Naive thymus-derived CD4-positive, alpha-beta T cell (primary cell): ENCODE measurements at regions not wholly inside any gene's neighbourhood (a gene's known extent, or its start where the extent isn't known, plus 50 kb on each side); places are given as distances from the start of the nearest gene placed in this dataset.

Experiments
- ATAC-seq: fragments of 150-1000 bp; cut with Tn5 transposase; 2 replicates; pipeline ENCODE4 v1.10.0; 2021; ENCODE audit warnings: mild to moderate bottlenecking, moderate library complexity
- CTCF ChIA-PET: fragments of 350-600 bp; sonication (Branson Sonifier 250); formaldehyde crosslinking; loops from one replicate; lab custom pipeline; 2021; ENCODE audit warnings: antibody characterized with exemption; lab: Charles Lee
- POLR2A ChIA-PET: fragments of 350-600 bp; sonication (Branson Sonifier 250); formaldehyde crosslinking; loops from one replicate; lab custom pipeline; 2021; ENCODE audit warnings: antibody characterized with exemption, inconsistent platforms; lab: Charles Lee
- DNase-seq, 9 donors: peaks; one replicate each; pipeline versions ENCODE4 v3.0.0 to v3.0.0-alpha.2; 2020 to 2022; ENCODE audit warnings: mixed read lengths in 1 of 9
- H3K27ac ChIP-seq: one replicate; pipeline ENCODE4 v1.7.0; 2013; ENCODE audit warnings: mild to moderate bottlenecking, low read depth, low read length, moderate library complexity
- H3K27me3 ChIP-seq, 2 donors: one replicate each; pipeline ENCODE4 v1.7.0; 2013; ENCODE audit warnings: low read length in 2 of 2, mild to moderate bottlenecking in 2 of 2, moderate library complexity in 2 of 2; ENCODE audit not compliant: control insufficient read depth in 2 of 2, insufficient read depth in 2 of 2
- H3K36me3 ChIP-seq, 3 experiments: 1 replicate in 2 of 3; 2 replicates in 1 of 3; pipeline ENCODE4 v1.7.0; 2013; ENCODE audit warnings: low read length in 3 of 3, mild to moderate bottlenecking in 3 of 3, moderate library complexity in 1 of 3; ENCODE audit not compliant: insufficient read depth in 3 of 3, control insufficient read depth in 2 of 3
- H3K4me1 ChIP-seq, 2 donors: one replicate each; pipeline ENCODE4 v1.7.0; 2013; ENCODE audit warnings: low read length in 2 of 2, mild to moderate bottlenecking in 2 of 2, moderate library complexity in 1 of 2; ENCODE audit not compliant: control insufficient read depth in 2 of 2, insufficient read depth in 2 of 2
- H3K4me3 ChIP-seq: 2 replicates; pipeline ENCODE4 v1.7.0; 2013; ENCODE audit warnings: mild to moderate bottlenecking, low read length
- H3K9me3 ChIP-seq, 3 experiments: 1 replicate in 2 of 3; 2 replicates in 1 of 3; pipeline ENCODE4 v1.7.0; 2013; ENCODE audit warnings: low read length in 3 of 3; ENCODE audit not compliant: control insufficient read depth in 2 of 3
- H3K27ac Mint-ChIP-seq, 9 donors: one replicate each; pipeline ENCODE4 v1.8.0; 2020 to 2022; ENCODE audit warnings: mixed read lengths in 9 of 9, mild to moderate bottlenecking in 8 of 9, moderate library complexity in 5 of 9, inconsistent platforms in 2 of 9
- H3K27me3 Mint-ChIP-seq, 5 donors: one replicate each; pipeline ENCODE4 v1.8.0; 2021 to 2022; ENCODE audit warnings: mixed read lengths in 5 of 5, mild to moderate bottlenecking in 1 of 5
- H3K36me3 Mint-ChIP-seq, 5 donors: one replicate each; pipeline ENCODE4 v1.8.0; 2020 to 2022; ENCODE audit warnings: mixed read lengths in 5 of 5, mild to moderate bottlenecking in 3 of 5, inconsistent platforms in 1 of 5
- H3K4me1 Mint-ChIP-seq, 7 donors: one replicate each; pipeline ENCODE4 v1.8.0; 2020 to 2022; ENCODE audit warnings: mixed read lengths in 7 of 7, mild to moderate bottlenecking in 3 of 7, inconsistent platforms in 1 of 7
- H3K4me3 Mint-ChIP-seq, 10 donors: one replicate each; pipeline ENCODE4 v1.8.0; 2020 to 2022; ENCODE audit warnings: mild to moderate bottlenecking in 10 of 10, mixed read lengths in 10 of 10, moderate library complexity in 6 of 10, inconsistent platforms in 2 of 10
- H3K9me3 Mint-ChIP-seq, 11 donors: one replicate each; pipeline ENCODE4 v1.8.0; 2020 to 2022; ENCODE audit warnings: mixed read lengths in 11 of 11, mild to moderate bottlenecking in 4 of 11, inconsistent platforms in 1 of 11, moderate library complexity in 1 of 11
- intact Hi-C, 2 donors: fragments of 100-400 bp; cut with micrococcal nuclease; formaldehyde crosslinking; loops; one replicate each; pipeline ENCODE4 v1.15.1; 2023

DNA sequence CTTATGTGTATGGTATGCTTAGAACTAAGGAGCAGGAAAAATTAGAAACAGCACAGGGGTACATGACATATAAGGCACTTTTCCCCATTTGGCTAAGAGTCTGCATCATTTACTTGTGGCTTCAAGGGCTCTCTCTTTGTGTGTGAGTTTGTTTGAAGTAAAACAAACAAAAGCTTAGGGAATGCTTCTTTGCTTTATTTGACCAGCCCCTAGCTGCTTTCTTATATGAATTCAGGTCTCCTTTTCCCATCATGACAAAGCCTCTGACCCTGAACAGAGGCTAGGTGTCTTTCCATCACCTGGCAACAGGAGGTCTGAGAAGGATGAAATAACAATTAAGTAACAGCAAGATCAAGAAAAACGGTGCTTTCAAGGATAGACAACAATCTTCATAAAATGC, 643.8 kb upstream of the ADGRL2 start:
- H3K27ac Mint-ChIP-seq, result no peak overlapping the region
- Histone ChIP-seq H3K27me3 (no peaks in the 10 kb centered on the region), H3K4me1 (no peaks in the 10 kb centered on the region), H3K27ac (no peak overlapping the region), H3K9me3 (no peaks in the 10 kb centered on the region), H3K4me3 (no peak overlapping the region), H3K36me3 (no peaks in the 10 kb centered on the region)
- H3K4me1 Mint-ChIP-seq, result no peaks in the 10 kb centered on the region
- ChIA-PET CTCF (no interaction called here), POLR2A (no interaction called here)
- peaks cover 0 to 20% (median 4%) of the 10 kb centered on the region in 11 donors for H3K9me3 Mint-ChIP-seq
- H3K27me3 Mint-ChIP-seq, result no peaks in the 10 kb centered on the region
- H3K4me3 Mint-ChIP-seq, result no peak overlapping the region
- intact Hi-C loops, result no loop called here
- DNase-seq (no peak), ATAC-seq (no peak)
- H3K36me3 Mint-ChIP-seq, result no peaks in the 10 kb centered on the region

DNA sequence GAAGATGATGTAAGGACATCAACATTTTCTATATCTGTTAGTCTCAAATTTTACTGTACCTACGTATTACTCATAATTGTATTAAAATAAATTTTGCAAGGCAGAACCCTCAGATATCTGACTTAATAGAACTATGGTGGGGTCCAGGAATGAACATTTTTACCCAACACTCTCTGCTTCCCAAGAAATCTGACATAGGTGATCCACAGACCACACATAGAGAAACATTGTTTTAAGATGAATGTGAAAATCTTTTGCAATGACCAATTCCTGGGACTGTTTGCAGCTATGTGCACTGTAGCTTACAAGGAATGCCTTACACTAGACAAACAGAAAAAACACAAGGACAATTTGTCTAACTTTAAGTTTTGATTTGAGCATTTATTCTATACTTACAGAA, 645.6 kb upstream of the ADGRL2 start:
- DNase-seq, result no peak
- Histone ChIP-seq H3K27ac (no peak overlapping the region), H3K4me3 (no peak overlapping the region), H3K36me3 (no peaks in the 10 kb centered on the region), H3K9me3 (no peaks in the 10 kb centered on the region), H3K4me1 (no peaks in the 10 kb centered on the region), H3K27me3 (no peaks in the 10 kb centered on the region)
- ATAC-seq, result no peak
- ChIA-PET CTCF (no interaction called here), POLR2A (no interaction called here)
- H3K27ac Mint-ChIP-seq, result no peak overlapping the region
- no peaks in the 10 kb centered on the region for H3K4me1 Mint-ChIP-seq
- no peaks in the 10 kb centered on the region for H3K36me3 Mint-ChIP-seq
- intact Hi-C loops, result no loop called here
- no peaks in the 10 kb centered on the region for H3K27me3 Mint-ChIP-seq
- peaks cover 0 to 14% (median 6%) of the 10 kb centered on the region in 11 donors for H3K9me3 Mint-ChIP-seq
- H3K4me3 Mint-ChIP-seq, result no peak overlapping the region

DNA sequence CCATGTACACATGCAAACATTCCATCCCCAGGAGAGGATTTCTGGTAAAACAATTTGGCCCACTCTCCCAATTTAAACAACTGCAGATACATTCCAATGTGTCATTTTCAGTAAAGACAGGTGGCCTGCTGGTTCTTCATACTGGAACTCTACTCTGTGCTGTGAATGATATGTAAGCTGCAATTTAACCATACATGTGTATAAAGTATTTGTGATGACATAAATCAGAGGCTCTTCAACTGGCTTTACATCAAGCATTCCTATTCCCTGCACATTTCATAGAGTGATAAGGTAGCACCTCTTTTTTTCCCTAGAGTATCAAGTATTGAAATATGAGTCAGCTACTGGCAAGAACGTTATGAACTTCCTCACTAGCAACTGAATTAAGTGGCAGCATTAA, 649.5 kb upstream of the ADGRL2 start:
- intact Hi-C loops, result no loop called here
- peaks cover 0 to 23% (median 6%) of the 10 kb centered on the region in 11 donors for H3K9me3 Mint-ChIP-seq
- DNase-seq, result no peak
- no peaks in the 10 kb centered on the region for H3K36me3 Mint-ChIP-seq
- H3K4me1 ChIP-seq, result no peaks in the 10 kb centered on the region
- H3K36me3 ChIP-seq, result no peaks in the 10 kb centered on the region
- CTCF ChIA-PET, result no interaction called here
- H3K4me1 Mint-ChIP-seq, result no peaks in the 10 kb centered on the region
- no peaks in the 10 kb centered on the region for H3K9me3 ChIP-seq
- H3K27me3 ChIP-seq, result no peaks in the 10 kb centered on the region
- POLR2A ChIA-PET, result no interaction called here
- no peaks in the 10 kb centered on the region for H3K27me3 Mint-ChIP-seq
- no peak overlapping the region for H3K27ac Mint-ChIP-seq
- H3K27ac ChIP-seq, result no peak overlapping the region
- no peak for ATAC-seq
- H3K4me3 Mint-ChIP-seq, result no peak overlapping the region
- H3K4me3 ChIP-seq, result no peak overlapping the region

DNA sequence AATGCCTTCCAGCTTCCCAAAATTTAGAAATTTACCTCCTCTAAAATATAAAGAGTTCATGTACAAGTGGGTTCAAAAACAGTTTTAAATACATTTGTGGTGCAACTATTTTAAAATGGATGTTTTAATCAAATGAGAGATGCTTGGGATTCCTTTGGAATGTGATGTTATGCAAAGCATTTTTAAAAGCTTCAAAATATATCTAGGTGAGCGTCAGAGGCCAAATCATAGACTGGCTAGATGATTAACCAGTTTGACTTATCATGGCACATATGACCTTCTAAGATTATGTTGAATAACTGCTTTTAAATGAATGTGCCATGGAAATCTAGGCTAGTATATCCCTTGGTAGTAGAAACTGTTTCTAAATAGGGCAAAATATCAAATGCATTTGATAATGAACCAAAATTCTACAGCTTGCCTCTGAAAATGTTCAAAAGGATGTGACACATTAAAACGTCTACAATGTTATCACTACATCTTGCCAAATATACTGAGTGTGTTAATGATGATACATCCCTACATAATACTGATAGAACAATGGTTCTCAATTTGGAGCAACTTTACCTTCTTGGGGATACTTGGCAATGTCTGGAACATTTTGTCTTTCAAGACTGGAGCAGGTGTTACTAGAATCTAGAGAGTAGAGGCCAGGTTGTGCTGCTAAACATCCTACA, 650.9 kb upstream of the ADGRL2 start:
- CTCF ChIA-PET, result no interaction called here
- intact Hi-C loops, result no loop called here
- Histone ChIP-seq H3K36me3 (no peaks in the 10 kb centered on the region), H3K4me3 (no peak overlapping the region), H3K27ac (no peak overlapping the region), H3K27me3 (no peaks in the 10 kb centered on the region), H3K4me1 (no peaks in the 10 kb centered on the region), H3K9me3 (no peaks in the 10 kb centered on the region)
- Mint-ChIP-seq H3K9me3 (peaks cover 0 to 29% (median 6%) of the 10 kb centered on the region in 11 donors), H3K36me3 (no peaks in the 10 kb centered on the region), H3K4me1 (no peaks in the 10 kb centered on the region), H3K27ac (no peak overlapping the region), H3K4me3 (no peak overlapping the region), H3K27me3 (no peaks in the 10 kb centered on the region)
- DNase-seq, result no peak
- ATAC-seq, result no peak
- POLR2A ChIA-PET, result no interaction called here

DNA sequence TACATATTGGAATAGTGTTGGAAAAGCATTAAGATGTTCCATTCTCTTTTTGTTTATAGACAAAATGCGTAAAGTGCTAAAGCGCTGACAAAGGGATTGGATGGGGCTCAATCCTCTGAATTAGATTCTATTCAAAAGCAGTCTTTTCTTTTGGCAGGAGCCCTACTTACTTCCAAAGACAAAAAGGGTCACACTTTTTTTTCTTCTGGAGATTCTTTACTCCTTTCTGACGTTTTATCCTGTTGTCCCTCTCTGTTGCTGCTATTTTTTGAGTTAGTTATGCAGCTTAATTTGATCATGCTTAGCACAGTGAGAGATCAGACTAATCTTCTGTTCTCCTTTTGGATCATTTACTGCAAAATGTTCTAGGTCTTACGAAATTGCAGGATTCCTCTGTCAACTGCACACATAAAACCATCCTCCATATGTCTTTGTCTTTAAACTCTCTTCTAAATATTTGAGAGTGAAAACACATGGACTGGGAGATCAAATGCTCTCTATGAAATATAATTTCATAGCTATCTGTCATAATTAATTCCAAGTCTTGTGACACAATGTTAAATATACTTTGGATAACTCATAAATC, 656.4 kb upstream of the ADGRL2 start:
- Mint-ChIP-seq H3K4me1 (no peaks in the 10 kb centered on the region), H3K36me3 (no peaks in the 10 kb centered on the region), H3K9me3 (peaks cover 0 to 24% (median 2%) of the 10 kb centered on the region in 11 donors), H3K27ac (no peak overlapping the region), H3K4me3 (no peak overlapping the region), H3K27me3 (no peaks in the 10 kb centered on the region)
- DNase-seq (no peak), ATAC-seq (no peak)
- no peak overlapping the region for H3K4me3 ChIP-seq
- no peaks in the 10 kb centered on the region for H3K9me3 ChIP-seq
- H3K27ac ChIP-seq, result no peak overlapping the region
- ChIA-PET CTCF (no interaction called here), POLR2A (no interaction called here)
- intact Hi-C loops, result no loop called here
- H3K27me3 ChIP-seq, result no peaks in the 10 kb centered on the region
- H3K4me1 ChIP-seq, result no peaks in the 10 kb centered on the region
- H3K36me3 ChIP-seq, result no peaks in the 10 kb centered on the region

DNA sequence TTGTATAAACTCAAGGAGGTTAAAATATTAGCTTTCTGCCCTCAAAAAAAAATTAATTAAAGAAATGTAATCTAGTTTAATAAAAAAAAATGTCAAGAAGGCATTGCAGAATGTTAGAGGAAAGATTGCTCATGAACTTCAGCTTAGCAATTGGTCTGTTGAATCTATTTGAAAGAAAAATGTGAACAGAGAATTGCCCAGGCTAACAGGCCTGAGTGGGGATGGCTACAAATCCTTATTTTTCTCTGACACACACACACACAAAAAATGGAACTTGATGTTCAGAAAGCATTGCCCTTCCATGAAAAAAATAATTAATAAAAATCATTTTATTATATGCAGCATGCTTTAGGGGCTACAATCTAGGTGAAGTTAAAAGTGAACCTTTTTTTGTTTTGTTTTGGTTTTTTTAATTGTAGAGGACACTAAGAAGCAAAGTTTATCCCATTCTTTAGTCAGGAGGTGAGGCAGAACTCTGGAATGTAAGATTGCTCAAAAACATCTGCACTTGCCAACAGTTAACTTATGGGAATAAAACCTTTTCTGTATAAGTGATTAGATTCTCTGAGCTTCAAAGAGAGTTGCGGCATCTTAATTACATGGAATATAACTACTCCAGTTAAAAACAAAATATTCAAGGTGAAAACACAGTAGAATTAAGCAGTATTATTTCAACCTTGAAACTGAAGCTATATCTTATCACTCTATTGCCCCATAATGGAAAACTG, 658.5 kb upstream of the ADGRL2 start:
- POLR2A ChIA-PET, result no interaction called here

More for the DNA sequence above, 658.5 kb upstream of the ADGRL2 start:
- no peaks in the 10 kb centered on the region for H3K27me3 ChIP-seq
- no peaks in the 10 kb centered on the region for H3K36me3 ChIP-seq
- Mint-ChIP-seq H3K36me3 (no peaks in the 10 kb centered on the region), H3K27me3 (no peaks in the 10 kb centered on the region), H3K4me1 (no peaks in the 10 kb centered on the region), H3K27ac (no peak overlapping the region), H3K9me3 (peaks cover 0 to 16% (median 2%) of the 10 kb centered on the region in 11 donors), H3K4me3 (no peak overlapping the region)
- ATAC-seq (no peak), DNase-seq (no peak)
- H3K4me3 ChIP-seq, result no peak overlapping the region
- no peaks in the 10 kb centered on the region for H3K4me1 ChIP-seq
- CTCF ChIA-PET, result no interaction called here
- H3K27ac ChIP-seq, result no peak overlapping the region
- intact Hi-C loops, result no loop called here
- H3K9me3 ChIP-seq, result no peaks in the 10 kb centered on the region
